Thyroid gland (tissue), 4 donors: ENCODE measurements at regions not wholly inside any gene's neighbourhood (a gene's known extent, or its start where the extent isn't known, plus 50 kb on each side); places are given as distances from the start of the nearest gene placed in this dataset.

ENCODE experiments used
- CTCF ChIP-seq, 6 experiments: fragments of 200-600 bp in 3 of 6; fragments of 450-650 bp in 3 of 6; sonication (generic) in 3 of 6; IDR thresholded peaks; one replicate each; pipeline ENCODE4 v1.5.1; 2016 to 2019; ENCODE audit warnings: antibody characterized with exemption in 6 of 6, mild to moderate bottlenecking in 2 of 6, inconsistent platforms in 1 of 6, moderate library complexity in 1 of 6
- POLR2A ChIP-seq, 2 donors: fragments of 450-650 bp; IDR thresholded peaks; one replicate each; pipeline ENCODE4 v1.6.1; 2017; ENCODE audit warnings: antibody characterized with exemption in 2 of 2, mild to moderate bottlenecking in 2 of 2, moderate library complexity in 1 of 2

- TF ChIP-seq POLR2A (IDR thresholded peaks at IDR 0.05) (no peak), CTCF (IDR thresholded peaks at IDR 0.05) (no peak)
These were observed 585.2 kb downstream of the CCDC85A start for GRCh38 chr2:56768973-56769372.
